GM18909 (cell line): ENCODE measurements at regions not wholly inside any gene's neighbourhood (a gene's known extent, or its start where the extent isn't known, plus 50 kb on each side); places are given as distances from the start of the nearest gene placed in this dataset.

Experiments
- ATAC-seq: cut with Tn5 transposase; IDR thresholded peaks from one replicate; pipeline ENCODE4 v1.9.1; 2021; ENCODE audit warnings: mild to moderate bottlenecking; ENCODE audit not compliant: unreplicated experiment, poor library complexity

DNA sequence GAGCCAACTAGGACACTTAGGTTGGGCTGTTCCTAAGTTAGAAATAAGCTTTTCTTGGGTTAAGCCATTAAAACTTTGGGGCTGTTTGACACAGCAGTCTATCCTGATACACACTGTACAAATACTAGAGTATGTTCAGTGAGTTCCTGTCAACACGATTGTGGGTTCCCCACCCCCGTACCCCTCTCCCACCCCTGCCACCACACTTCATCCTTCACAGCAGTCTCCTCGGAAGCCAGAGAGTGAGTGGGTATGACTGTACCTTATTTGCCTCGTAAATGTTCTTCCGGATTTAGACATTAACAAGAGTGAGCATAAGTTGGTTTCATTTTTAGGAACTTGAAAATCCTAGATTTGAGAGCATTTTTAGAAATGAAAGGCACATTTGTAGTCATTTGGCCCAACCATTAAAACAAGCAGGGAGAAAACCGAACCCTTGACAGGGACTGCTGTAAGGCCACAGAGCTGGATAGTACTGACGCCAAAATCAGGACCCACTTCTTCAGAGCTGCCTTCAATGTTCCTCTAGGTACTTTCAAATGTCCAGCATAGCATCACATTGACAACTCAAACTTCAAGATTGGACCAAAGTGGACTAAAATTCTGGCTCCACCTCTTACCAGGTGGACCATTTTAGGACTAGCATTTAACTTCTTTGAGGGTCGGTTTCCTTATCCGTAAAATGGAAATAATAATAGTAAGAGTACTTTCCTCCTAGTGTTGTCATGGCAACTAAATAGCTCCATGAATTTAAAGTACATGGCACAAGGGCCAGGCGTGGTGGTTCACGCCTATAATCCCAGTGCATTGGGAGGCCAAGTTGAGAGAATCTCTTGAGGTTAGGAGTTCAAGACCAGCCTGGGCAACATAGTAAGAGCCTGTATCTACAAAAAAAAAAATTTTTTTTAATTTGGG, 166.3 kb upstream of the SERTAD2 start:
- peak; percentile 86 for ATAC-seq

DNA sequence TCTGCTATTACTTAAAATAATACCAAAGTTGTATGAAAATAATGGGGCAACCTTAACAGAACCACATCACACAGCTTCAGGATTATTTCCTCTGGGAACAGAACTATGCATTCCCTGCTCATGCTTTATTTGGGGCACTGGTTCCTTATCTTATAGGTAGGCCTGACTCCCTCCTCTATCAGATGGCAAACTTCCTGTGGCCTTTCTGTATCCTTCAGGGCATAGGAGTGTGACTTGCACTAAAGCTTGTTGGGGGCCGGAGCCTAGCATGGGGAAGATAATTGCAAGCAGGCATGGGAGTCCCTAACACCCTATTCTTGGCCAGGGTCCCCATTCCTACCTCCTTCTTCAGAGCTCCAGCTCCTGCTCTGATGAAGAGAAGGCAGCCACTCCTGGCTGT, 167.2 kb upstream of the SERTAD2 start:
- no peak for ATAC-seq

GRCh38 chr2:64823794-64824193, 165.4 kb upstream of the SLC1A4 start:
- ATAC-seq = no peak

- no peak for ATAC-seq
Measured at GRCh38 chr2:64825831-64826491, 163.2 kb upstream of the SLC1A4 start.

DNA sequence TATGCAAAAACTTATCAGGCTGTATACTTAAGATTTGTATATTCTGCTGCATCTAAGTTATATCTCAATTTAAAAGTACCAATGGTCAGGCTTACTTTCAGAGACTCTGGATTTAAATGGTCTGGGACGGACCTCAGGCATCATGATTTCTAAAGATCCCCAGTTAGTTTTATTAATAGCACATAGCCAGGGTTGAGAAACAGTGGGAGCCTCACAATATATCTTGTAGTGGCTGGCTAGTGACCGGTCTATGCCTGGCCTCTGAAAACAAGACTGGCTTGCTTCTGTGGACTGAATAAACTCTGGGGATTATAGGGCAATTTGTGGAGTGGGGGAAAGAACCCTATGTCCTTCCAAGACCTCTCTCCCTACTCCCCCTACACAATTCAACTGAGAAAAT, 162.5 kb upstream of the SLC1A4 start:
- ATAC-seq = no peak

GRCh38 chr2:64828261-64828660, 160.9 kb upstream of the SLC1A4 start:
- ATAC-seq = no peak

GRCh38 chr2:64829525-64829924, 159.7 kb upstream of the SLC1A4 start:
- ATAC-seq = no peak

DNA sequence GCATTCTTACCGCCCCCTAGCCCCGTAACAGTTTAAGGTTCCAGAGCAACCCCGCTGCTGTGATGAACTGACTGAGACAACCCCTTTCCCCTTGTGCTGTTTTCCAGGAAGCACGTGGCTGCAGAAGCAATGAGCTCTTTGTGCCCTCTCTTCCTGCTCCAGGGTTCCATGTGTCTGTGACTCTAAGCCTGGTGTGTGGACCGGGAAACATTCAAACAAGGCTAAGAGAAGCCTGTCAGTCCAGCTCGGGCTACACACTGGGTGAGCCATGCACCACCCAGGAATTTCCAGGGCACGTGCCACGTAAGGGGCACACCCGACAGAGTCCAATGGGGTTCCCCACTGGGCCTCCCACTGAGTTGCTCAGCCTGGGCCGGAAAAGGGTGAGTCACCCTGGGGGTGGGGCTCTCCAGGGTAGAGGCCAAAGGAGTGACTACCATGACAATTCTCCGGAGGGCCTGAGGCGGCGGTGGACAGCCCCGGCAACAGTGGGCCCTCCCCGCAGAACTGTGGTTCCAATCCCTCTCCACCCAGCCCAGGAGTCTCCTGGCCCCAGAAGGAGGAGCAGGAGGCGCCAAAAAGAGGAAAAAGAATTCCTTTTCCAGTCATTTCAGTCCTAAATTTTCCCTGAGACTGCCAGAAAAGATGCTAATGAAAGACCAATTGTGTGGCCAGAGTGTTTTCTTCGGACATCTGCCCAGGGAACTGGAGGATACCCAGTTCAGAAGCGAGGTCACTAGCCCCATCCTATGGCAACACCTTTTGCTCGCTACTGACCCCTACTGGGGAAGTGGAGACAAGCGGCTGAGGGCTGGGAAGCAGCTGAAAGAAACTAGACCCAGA, 157.8 kb upstream of the SLC1A4 start:
- ATAC-seq = peak; percentile 88

- ATAC-seq = no peak
Measured at GRCh38 chr2:64831977-64832328, 157.2 kb upstream of the SLC1A4 start.

DNA sequence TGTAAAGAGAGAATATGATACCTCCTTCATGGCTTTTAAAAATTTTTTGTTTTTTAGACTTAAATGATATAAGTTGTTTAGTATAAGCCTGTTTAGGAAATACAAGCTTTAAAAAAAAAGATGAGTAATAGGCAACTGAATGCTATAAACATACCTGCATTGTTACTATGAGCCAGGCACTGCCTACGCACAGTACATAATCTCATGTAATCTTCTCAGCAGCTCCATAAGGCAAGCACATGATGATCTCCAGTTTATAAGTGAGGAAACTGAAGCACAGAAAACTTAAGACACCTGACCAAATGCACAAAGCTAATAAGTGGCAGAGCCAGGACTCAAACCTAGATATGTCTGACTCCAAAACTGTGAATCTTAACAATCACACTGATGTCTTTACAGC, 156.3 kb upstream of the SLC1A4 start:
- ATAC-seq = no peak

DNA sequence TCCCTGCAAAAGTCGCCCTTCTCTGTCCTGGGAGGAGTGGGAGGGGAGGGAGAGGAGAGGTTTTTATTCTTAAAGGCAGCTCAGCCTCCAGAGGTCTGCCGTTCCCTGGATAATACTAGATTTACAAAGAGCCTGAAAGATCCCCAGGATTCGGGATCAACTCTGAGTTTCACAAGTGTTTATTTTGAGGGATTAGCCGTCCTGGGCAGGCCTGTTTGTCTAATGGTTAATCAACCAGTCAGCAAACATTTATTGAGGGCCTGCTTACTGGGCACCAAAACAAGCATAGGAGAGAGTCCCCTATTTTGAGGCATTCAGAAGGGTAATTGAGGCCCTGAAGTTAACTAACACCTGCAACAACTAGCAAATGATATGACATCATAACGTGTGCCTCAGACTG, 152.6 kb upstream of the SLC1A4 start:
- ATAC-seq = no peak

- ATAC-seq = no peak
Measured at GRCh38 chr2:64837116-64837731, 152.0 kb upstream of the SLC1A4 start.

DNA sequence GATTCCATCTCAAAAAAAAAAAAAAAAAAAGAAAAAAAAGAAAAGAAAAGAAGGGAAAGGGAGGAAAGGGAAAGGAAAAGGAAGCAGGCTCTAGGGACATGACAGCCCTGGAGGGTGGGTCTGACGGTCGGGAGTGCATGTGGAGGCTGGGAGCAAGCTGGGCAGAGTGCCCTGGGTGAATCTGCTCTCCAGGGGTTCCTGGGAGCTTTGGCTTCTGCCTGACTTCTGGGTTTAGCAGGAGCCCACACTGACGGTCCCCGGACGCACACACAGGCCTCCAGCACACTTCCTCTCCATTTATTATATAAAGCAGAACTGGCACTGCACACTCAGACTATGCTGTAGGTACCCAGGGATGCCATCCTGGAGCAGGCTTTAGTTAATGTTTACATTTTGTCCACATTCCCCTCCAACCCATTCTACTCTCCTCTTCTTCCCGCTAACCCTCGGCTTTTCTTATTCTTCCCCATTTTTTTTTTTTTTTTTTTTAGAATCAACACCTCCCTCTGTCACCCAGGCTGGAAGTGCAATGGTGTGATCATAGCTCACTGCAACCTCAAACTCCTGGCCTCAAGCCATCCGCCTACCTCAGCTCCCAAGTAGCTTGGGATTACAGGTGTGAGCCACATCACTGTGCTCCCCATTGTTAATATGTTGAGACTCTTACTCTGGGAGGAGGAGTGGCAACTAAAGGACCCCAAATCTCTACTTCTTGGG, 151.1 kb upstream of the SLC1A4 start:
- no peak for ATAC-seq

DNA sequence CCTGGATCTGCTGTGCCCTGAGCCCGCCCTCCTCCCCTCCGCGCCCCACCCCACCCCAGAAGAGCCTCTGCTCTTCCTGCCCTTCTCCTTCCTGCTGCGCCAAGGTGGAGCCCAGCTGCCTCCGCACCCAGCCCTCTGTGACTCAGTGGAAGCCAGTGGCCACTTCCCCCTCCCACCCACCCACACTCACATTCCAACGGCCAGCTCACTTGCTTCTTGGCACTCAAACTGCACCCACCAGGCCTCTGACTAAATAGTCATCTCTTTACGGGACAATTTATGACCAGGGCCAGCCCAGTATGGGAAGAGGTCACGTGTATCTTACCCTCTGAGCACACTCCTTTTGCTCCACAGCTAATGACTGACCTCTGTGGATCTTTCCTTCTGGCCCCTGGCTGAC, 150.4 kb upstream of the SLC1A4 start:
- ATAC-seq = no peak

DNA sequence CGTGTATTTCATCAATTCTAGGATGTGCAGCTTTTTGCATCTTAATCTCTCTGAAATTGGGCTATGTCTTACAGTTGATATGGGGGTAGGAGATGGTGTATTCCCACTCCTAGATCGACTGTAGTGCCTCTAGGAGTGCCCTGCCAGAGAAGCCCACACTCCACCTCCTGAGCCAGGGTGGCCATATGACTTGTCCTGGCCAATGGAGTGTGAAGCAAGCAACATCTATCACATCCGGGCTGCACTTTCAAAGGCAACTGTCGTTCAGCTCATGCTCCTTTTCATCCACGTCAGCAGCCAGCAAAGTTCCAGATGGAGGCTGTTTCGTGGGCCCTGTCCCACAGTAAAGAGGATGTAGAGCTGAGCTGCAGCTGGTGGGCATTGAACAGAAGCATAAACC, 149.4 kb upstream of the SLC1A4 start:
- peak; percentile 87 for ATAC-seq

DNA sequence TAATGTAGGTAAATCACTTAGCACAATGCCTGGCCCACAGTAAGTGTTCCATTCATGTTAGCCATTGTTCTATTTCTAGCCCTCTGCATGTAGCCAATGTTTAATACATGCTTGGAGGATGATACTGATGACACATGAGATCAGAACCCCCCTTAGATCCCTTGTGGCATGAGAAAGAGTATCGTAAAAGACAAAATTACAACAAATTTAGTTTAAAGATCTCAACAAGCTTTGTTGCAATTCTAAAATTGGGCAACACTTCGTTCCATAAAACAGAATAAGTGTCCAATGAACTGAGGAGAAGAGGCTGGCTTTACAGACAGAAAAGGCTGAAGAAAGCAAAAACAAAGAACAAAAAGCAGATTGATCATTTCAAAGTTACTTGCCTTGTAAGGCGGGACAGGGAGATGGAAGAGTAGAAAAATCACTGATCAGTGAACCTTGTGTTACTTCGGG, 148.7 kb upstream of the SLC1A4 start:
- ATAC-seq = peak; percentile 10

GRCh38 chr2:64841461-64841860, 147.7 kb upstream of the SLC1A4 start:
- ATAC-seq = no peak

GRCh38 chr2:64842030-64842429, 147.2 kb upstream of the SLC1A4 start:
- no peak for ATAC-seq

GRCh38 chr2:64844087-64844486, 145.1 kb upstream of the SLC1A4 start:
- no peak for ATAC-seq
